ENCODE measurements at regions not wholly inside any gene's neighbourhood (a gene's known extent, or its start where the extent isn't known, plus 50 kb on each side); places are given as distances from the start of the nearest gene placed in this dataset.

DNA sequence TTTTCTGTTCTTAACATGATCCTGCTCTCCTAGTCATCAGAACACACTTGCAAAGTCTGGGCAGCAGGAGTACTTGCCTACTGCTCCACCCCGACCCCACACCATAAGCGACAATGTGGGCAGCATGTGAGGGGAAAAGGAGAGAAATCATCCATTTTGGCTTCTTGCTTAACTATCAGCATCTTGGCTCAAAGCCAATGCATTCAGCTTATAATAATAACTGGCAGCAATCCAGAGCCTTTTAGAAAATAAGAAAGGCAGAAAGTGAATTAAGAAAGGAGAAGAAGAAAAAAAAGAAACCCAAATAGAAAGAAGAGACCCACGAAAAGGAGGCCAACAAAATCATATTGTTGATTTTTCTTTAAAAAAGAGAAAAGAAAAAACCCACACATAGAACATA lies 930.8 kb downstream of the BCL11B start (continued):
- TF ChIP-seq USF1 (IDR thresholded peaks at IDR 0.05; ENCODE audit: borderline replicate concordance, low read depth) (no peak), EZH2phosphoT487 (IDR thresholded peaks at IDR 0.05; ENCODE audit: borderline replicate concordance, low read depth) (no peak), FOXJ3 (CRISPR knock-in tag; IDR thresholded peaks at IDR 0.05) (no peak)

DNA sequence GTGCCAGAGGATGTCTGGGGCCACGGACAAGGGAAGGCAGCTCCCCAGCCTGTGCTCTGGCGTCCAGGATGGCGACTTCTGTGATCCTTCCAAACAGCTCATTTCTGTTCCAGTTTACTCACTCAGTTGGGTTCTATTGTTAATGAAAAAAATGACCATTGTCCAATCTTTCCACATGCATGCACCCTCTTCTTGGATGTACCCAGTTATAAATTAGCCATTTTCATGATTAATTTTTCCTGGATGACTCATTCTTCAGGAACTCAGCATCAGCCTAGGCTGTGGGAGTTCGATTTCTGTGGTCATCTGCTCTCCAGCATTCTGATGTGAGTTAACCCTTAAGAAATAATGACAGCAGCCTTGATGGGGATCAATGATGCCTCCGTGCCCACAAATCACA lies 926.8 kb downstream of the BCL11B start:
- Histone ChIP-seq H3F3A (replicated peaks; ENCODE audit: insufficient read depth) (no peaks in the 10 kb centered on the region), H3K9me3 (no peaks in the 10 kb centered on the region), H3K4me2 (no peak overlapping the region), H3K4me1 (ENCODE audit: control insufficient read depth in 1 of 2, insufficient read depth in 2 of 2, low read depth in 1 of 2, low read length in 1 of 2) (no peaks in the 10 kb centered on the region), H3K36me3 (replicated peaks in 1 of 2; ENCODE audit: control insufficient read depth in 1 of 2, insufficient read depth in 2 of 2, low read length in 1 of 2) (no peaks in the 10 kb centered on the region), H3K27ac (ENCODE audit: low read depth in 2 of 2, low read length in 1 of 2) (no peak overlapping the region), H4K20me1 (ENCODE audit: insufficient read depth) (no peaks in the 10 kb centered on the region), H3K9ac (no peak overlapping the region), H3K4me3 (ENCODE audit: low read depth in 2 of 2, low read length in 1 of 2) (no peak overlapping the region), H2AFZ (ENCODE audit: low read depth) (no peak overlapping the region), H3K27me3 (ENCODE audit: insufficient read depth) (no peaks in the 10 kb centered on the region), H3K9me2 (no peaks in the 10 kb centered on the region), H3K79me2 (ENCODE audit: insufficient read depth) (no peaks in the 10 kb centered on the region)
- no peak for DNase-seq
- CTCF ChIA-PET = no interaction called here
- POLR2A ChIA-PET = no interaction called here
- TF ChIP-seq MAX (IDR thresholded peaks at IDR 0.05; ENCODE audit: low read depth) (no peak), REST (IDR thresholded peaks at IDR 0.05; ENCODE audit: low read depth, low read length) (no peak), EP300 (IDR thresholded peaks at IDR 0.05; ENCODE audit: borderline replicate concordance in 1 of 2, low read depth in 1 of 2, low read length in 1 of 2) (no peak), MXI1 (IDR thresholded peaks at IDR 0.05; ENCODE audit: low read depth, low read length) (no peak), ELF1 (IDR thresholded peaks at IDR 0.05) (no peak), RCOR1 (IDR thresholded peaks at IDR 0.05; ENCODE audit: low read length) (no peak), NFIC (IDR thresholded peaks at IDR 0.05; ENCODE audit: borderline replicate concordance) (no peak), YY1 (IDR thresholded peaks at IDR 0.05; ENCODE audit: low read depth) (no peak), ZBTB33 (IDR thresholded peaks at IDR 0.05; ENCODE audit: borderline replicate concordance, low read depth) (no peak), RAD21 (IDR thresholded peaks at IDR 0.05; ENCODE audit: low read length) (no peak), EZH2phosphoT487 (IDR thresholded peaks at IDR 0.05; ENCODE audit: borderline replicate concordance, low read depth) (no peak)
- whole genome bisulfite sequencing (ENCODE audit: low lambda C conversion rate) = 5% methylated on average over 5 of the region's 5 CpGs

Data from SK-N-SH (cell line).